Kidney glomerular epithelial cell (primary cell): ENCODE measurements at regions not wholly inside any gene's neighbourhood (a gene's known extent, or its start where the extent isn't known, plus 50 kb on each side); places are given as distances from the start of the nearest gene placed in this dataset.

Experiments
- DNase-seq: peaks from one replicate; lab custom pipeline; 2025; lab: John Stamatoyannopoulos, UW

DNA sequence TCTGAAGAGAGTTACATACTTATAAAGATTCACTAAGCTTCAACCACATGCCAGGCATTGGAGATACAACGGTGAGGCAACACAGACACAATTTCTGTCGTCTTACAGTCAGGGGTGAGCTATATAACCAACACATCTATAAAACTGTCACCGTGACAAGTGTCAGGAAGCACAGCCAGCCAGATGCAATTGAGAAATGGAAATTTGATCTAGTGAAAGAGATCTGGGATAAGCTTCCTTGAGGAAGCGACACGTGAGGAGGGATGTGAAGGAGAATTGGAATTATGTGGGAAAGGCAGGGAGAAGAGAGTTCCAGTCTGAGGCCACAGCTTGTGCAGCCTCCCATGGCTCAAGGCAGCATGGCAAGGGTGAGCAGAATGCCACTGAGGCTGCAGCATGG, 50.9 kb upstream of the ZNF354B start:
- no peak for DNase-seq

DNA sequence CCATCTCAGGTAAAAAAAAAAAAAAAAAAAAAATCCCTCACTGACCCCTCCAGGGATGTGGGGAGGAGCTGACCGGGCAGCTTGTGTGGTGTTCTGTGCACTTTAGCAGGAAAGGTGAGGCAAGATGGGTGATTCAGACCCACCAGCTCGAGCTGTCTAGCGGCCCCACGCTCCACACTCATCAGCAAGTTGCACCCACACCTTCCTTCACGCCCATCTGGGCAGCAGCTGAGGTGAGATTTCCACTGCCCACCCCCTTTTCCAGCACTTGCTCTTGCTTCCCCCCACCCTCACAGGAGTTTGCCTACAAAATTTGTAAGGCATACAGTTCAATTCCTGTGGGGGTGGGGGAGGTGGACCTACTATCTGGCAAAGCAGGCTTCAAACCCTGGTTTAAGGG, 58.7 kb upstream of the ZNF354B start:
- no peak for DNase-seq

DNA sequence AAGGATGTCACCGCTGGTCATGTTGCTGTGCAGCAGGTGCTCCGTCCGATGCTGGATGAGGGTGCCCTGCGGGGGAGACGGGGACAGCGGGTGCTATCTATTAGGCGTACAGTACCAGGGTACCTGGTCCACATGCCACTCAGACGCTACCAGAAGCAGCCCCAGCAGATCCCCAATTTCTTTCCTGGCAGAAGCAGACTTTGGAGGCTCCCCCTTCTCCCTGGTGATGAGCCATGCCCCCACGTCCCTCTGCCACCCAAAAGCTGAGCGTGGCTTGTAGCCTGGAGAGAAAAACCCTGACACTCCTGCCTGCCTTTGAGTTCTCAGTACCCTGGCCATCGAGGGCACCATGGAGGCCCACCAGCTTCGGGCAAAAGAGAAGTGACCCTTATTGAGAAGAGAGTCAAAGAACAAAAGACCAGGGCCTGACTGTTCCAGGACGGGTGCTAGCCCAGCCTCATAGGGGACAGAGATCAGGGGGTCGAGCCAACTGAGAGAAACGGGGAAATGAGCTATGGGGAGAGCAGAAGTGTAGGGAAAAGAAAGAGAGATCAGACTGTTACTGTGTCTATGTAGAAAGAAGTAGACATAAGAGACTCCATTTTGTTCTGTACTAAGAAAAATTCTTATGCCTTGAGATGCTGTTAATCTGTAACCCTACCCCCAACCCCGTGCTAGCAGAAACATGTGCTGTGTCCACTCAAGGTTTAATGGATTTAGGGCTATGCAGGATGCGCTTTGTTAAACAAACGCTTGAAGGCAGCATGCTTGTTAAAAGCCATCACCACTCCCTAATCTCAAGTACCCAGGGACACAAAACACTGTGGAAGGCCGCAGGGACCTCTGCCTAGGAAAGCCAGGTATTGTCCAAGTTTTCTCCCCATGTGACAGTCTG, 62.0 kb upstream of the ZNF354B start:
- no peak for DNase-seq

DNA sequence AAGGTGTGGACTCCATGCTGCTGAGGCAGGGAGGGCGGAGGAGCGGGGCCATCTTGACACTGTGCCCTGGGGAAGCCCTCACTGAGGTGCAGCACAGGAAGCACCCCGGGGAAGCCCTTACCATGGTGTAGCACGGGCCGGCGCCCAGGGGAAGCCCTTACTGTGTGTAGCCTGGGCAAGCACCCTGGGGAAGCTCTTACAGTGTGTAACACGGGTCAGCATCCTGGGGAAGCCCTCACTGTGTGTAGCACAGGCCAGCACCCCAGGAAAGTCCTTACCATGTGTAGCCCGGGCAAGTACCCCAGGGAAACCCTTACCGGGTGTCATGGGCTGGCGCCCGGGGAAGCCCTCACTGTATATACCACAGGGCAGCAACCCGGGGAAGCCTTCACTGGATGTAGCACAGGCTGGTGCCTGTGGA, 62.6 kb upstream of the ZNF354B start:
- DNase-seq: no peak

DNA sequence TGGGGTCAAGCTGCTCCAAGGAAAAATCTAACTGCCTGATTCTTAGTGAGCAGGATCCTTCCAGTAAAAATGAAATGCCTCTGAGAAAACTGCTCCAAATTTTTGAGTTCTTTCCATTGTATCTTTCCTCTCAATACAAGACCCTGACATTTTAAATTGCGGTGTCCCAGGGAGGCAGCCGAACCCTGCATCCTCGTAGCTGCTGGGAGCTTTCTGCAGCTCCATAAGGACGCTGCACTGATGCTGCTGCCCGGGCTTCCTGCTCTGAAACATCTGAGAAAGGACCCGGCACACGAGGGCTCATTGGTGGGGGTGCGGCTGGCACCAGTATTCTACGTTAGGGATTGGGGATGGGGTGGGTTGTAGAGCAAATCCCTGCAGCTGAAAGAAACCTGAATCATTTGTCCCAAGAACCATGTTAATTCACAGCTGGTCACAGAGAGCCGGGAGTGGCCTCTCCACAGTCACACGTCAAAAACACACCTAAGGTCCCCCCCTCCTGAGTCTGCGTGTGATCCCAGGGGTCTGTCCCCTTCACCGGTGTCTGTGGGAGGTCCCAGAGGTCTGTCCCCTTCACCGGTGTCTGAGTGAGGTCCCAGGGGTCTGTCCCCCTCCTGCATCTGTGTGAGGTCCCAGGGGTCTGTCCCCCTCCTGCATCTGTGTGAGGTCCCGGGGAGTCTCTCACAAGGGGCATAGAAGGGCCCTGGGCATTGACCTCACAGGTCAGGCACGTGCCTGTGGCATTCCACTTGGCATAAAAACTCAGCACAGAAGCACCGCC, 63.4 kb upstream of the ZNF354B start:
- no peak for DNase-seq

DNA sequence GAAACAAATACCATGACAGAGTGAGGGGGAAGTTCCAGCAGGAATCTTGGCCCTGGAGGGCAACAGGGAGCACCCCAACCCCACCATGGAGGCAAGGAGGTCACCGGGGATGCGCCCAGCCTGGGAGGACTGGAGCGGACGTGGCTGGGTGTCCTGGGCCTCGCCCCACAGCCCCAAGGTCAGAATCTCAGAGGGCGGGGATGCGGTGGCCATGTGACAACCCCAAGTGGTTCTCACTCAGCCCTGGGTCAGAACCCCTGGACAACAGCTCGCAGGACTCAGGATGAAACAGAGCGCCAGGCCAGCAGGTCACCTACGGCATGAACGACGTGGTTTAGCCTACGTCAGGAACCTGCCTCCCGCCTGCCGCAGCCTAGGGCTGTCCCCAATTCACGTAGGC, 64.0 kb upstream of the ZNF354A start:
- DNase-seq: no peak

DNA sequence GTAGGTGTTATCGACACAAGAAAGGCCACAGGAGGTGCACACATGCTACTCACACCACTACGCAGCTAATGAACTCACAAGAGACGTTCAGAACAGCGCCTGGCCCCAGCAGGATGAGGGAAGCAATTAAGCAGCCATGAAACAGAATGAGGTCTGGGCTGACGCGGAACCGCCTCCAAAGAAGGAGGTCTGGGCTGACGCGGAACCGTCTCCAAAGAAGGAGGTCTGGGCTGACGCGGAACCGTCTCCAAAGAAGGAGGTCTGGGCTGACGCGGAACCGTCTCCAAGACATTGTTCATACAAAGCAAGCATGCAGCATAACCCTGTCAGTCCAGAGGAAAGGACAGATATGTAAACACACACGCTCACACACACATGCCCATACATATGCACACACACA, 63.2 kb upstream of the ZNF354A start:
- no peak for DNase-seq

DNA sequence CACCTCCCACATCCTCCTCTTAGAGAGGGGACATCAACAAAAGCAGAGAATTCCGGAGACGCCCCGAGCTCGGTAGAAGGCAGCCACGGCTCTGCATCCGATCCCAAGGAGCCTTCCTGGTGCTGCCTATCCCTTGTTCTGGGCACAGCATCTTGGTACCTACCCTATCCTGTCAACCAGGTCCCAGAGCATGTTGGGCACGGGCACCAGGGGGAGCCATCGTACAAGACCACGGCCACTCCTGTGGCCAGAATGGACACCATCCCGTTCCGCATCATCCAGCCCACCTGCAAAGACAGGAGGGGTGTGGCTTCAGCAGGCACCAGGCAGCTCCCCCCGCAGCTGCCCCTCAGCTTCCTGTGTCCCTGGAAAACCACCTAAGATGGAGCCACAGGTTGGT, 62.7 kb upstream of the ZNF354A start:
- no peak for DNase-seq

DNA sequence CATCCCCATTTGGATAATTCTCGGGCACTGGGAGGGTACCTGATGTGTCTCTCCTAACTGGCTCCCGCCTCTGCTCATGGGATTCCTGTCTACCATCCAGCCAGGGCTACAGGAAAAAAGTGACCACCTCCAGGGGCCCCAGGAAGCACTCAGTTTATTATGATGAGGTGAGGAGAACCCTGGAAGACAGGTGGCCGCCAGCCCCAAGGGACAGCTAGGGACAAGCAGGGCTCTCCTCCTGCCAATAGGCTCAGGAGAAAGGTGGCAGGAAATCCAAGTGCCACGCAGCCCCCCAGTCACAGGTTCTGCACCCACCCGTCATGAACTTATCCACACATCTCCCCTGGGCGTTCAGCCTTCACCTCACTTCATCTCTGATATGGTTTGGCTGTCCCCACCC, 61.5 kb upstream of the ZNF354A start:
- DNase-seq: no peak

DNA sequence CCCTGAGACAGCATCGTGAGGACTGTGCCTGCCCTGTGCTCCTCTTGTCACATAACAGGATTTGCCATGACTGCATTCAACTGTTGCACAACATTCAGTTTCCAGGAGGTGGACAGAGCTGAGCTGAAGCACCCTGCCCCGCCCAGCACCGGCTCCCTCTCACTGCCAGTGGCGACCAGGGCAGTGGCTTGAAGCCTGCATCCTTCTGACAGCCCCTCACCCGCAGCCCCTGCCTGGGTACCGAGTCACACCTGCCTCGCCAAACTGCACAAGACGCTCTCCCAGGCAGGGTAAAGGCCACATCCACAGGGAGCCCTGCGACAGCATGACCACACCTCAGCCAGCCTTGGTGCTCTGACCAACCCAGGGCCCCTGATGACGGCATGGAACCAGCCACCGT, 59.9 kb upstream of the ZNF354A start:
- no peak for DNase-seq

DNA sequence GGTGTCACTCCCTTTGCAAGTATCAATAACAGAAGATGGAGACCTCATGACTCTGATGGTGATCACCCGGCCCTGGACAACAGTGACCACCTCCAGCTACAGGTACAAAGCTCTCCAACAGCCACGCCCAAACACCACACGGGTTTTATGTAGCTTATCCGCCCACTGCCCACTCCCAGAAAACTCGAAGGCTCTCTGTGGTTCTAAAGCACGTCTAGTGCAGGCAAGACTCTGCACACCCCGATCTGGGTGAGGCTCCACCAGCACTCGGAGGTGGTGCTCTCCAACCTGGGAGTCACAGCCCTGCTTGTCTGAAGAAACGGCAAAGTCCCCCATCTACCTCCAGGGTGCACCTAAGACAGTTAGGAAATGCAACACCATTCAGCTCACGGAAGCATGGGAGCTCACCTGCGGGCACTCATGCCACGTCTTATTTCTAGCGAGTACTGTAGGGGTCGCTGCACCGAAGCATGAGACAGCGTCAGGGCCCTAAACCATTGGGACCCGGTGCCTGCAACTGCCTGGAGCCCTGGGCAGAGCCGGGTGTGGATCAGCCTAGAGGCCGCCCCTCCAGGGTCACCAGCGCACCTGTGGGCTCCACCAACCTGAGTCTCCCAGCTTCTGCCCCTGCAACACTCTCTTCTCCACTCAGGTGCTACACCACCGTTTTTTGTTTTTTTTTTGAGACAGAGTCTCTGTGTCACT, 58.1 kb upstream of the ZNF354A start:
- DNase-seq: no peak

DNA sequence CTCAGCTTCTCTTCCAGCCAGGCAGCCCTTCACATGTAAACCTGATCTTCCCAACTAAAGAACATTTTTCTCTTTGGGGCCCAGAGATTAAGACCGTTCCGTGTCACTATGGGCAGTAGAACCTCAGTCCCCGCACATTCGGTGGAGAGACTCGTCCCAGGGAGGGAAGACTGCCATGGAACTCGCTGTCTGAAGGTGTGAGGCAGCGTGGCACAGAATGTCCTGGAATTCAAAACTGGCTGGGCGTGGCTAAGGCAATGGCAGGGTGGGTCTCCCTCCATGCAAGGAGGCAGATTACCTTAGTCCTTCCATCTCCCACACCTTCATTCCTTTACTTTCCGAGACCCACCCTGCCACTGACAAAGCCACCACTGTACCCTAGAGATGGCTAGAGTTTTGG, 57.4 kb upstream of the ZNF354A start:
- DNase-seq: no peak

DNA sequence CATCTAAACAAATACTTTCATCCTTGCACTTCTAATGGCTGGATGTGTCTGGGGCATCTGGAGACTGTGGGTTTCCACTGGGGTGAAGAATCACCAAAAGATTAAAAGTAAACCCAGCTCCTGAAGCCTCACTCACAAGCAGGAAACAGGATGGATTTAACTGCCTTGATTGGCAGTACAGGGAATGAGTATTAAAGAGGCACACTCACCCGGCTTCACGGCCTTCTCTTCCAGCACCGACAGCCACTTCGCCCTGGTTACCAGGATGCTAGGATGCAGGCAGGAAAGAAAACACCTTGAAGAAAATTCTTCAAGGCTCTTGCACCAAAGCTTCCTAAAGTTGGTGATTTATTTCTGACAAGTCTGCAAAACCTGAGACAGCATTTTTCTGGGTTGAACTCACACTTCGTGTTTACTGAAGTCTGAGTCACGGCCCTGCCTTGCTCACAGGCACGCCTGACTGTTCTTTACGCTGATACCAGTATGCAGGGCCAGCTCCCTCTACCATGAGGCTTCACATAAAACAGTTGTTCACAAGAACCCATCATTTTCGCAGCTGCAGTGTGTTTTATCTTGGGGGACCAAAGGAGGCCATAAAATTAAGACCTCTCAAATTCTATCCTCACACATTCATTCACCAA, 56.5 kb upstream of the ZNF354A start:
- peak; percentile 85 for DNase-seq

DNA sequence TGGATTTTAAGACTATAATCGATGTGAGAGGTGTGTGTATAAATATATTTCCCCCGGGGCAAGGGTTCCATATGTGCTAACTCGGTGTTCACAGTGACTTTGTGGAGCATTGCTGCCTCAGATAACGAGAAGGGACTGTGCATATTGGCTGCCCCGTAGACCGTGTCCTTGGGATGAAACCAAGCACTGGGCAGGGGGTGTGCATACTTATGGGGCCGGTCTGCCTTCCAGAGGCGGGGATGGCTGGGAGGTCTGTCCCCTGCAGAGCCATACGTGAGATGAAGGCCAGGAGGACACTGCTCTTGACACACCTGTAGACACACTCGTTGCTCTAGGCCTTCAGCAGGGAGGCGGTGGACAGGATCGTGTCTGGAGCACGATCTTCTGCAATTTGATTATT, 56.0 kb upstream of the ZNF354A start:
- DNase-seq: no peak

DNA sequence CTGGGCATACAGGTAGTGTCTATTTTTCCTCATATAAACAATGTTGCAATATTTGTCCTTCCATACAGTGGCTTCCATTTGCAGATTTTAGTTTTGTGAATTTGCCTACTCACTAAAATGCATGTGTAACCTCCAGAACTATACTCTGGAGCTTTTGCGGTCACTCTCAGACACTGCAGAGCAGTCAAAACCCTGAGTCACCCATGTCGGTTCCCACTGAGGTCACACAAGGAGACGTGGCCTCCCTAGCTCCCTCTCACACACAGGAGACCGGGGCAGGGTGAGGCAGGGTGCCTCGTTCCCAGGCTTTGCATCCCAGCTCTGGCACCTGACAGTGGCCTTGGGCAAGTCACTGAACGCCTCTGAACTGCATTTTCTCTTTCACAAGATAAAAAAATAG, 55.5 kb upstream of the ZNF354A start:
- no peak for DNase-seq

DNA sequence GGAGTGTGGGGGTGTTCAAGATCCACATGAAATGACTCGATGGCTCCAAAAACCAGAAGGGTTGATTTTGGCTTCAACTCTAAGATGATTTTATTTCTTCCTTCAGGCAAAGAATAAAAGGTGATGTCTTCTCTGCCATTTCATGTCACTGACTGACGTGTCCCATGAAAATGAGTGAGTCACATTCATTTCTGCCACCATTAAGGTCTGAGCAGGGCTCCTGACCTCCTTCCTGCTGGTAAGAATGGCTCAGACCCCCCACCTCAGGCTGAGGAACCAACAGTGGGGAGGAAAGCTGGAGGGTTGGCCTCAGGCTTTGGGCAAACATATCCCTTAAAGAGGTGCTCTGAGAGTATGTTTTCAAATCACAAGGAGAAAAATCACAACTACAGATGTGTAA, 53.9 kb upstream of the ZNF354A start:
- DNase-seq: no peak

DNA sequence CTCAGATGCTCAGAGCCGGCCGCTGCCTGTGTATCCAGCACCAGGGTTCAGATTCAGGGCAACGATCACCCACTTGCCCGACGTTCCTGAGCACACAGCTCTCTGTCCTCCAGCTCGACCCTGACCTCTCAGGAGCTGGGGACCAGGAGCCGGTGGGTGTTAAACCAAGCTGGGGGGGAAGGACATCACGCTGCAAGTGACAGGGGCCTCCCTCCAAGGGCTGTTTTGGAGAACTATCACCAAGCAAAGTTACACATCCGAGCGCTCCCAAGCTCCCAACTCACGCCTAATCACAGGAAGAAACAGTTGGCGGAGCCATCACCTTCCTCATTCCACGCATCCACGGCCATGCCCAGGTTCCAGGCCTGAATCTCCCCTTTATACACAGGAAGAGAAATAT, 51.5 kb upstream of the ZNF354A start:
- DNase-seq: no peak

DNA sequence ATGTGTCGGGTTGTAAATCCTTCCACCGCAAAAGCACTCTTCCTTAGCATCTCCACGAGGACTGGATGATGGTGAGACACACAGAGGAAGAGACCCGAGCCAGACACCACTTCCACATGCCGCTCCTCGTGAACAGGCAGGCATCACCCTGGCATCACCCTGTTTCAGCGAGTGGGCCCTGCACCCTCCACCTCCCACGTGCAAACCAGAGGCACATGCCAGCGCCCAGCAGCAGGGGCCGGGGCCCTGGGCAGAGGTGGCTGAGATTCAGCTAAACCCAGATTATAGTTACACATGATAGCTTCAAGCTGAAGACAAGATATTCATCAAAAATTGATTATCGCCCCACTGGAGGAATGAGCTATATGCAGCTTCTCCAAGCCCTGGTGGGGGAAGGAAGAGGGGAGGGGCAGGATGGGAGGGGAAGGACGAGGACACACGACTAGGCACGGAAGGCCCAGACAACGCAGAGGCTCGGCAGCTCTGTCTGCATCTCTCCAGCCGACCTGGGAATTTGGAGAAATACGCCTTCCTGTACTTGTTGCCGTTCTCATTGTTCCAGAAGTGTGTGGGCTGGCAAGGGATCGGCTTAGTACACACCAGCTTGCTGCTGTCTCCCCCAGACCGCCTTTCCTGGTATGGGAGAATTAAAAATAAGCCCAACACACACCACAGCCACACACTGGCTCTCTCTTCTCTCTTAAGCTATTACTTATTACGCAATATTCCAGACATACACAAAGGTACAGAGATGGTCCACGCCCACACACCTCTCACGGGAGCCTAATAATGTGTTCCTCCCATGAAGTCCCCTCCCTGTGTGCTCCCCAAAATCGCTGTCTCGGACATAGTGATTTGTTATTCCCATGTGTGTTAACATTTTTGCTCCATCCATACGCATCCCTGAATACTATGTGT, 50.4 kb upstream of the ZNF354A start:
- no peak for DNase-seq
